Keratinocyte (primary cell): ENCODE measurements at regions not wholly inside any gene's neighbourhood (a gene's known extent, or its start where the extent isn't known, plus 50 kb on each side); places are given as distances from the start of the nearest gene placed in this dataset.

Experiments used
- DNase-seq: peaks from one replicate; pipeline ENCODE4 v3.0.0-alpha.2; 2011; ENCODE audit warnings: low read depth, missing footprints, low spot score
- FAIRE-seq: peaks from 2 replicates; lab custom pipeline; 2011; peaks lifted over from hg19 to GRCh38; lab: Jason Lieb, UNC
- H2AFZ ChIP-seq: 2 replicates; pipeline ENCODE4 v1.6.0; 2012; ENCODE audit warnings: low read length, control low read depth, inconsistent platforms; ENCODE audit not compliant: control insufficient read depth
- H3K27ac ChIP-seq: 2 replicates; pipeline ENCODE4 v1.5.1; 2011; ENCODE audit warnings: low read length; ENCODE audit not compliant: control insufficient read depth, insufficient read depth
- H3K27me3 ChIP-seq: 3 replicates; pipeline ENCODE4 v1.6.0; 2011; ENCODE audit warnings: low read length; ENCODE audit not compliant: control insufficient read depth, insufficient read depth; ENCODE audit errors: extremely low read depth
- H3K36me3 ChIP-seq, 2 experiments: 2 replicates in 1 of 2; 3 replicates in 1 of 2; pipeline ENCODE4 v1.5.1; 2011; ENCODE audit warnings: low read length in 2 of 2, mild to moderate bottlenecking in 1 of 2; ENCODE audit not compliant: control insufficient read depth in 2 of 2, insufficient read depth in 2 of 2; ENCODE audit errors: extremely low read depth in 1 of 2
- H3K4me1 ChIP-seq: 3 replicates; pipeline ENCODE4 v1.5.1; 2011; ENCODE audit warnings: low read length; ENCODE audit not compliant: control insufficient read depth, insufficient read depth; ENCODE audit errors: extremely low read depth
- H3K4me2 ChIP-seq: 3 replicates; pipeline ENCODE4 v1.6.0; 2011; ENCODE audit warnings: low read depth, low read length; ENCODE audit not compliant: control insufficient read depth, insufficient read depth; ENCODE audit errors: extremely low read depth
- H3K4me3 ChIP-seq, 3 experiments: fragments of 200-600 bp in 1 of 3; sonication (generic) in 1 of 3; 2 replicates in 2 of 3; 3 replicates in 1 of 3; pipeline ENCODE4 v1.5.1; 2011 to 2016; ENCODE audit warnings: low read length in 3 of 3, mild to moderate bottlenecking in 3 of 3, control low read depth in 2 of 3, inconsistent platforms in 1 of 3, low read depth in 1 of 3, mixed read lengths in 1 of 3, mixed run types in 1 of 3, moderate library complexity in 1 of 3; ENCODE audit not compliant: control insufficient read depth in 2 of 3, insufficient read depth in 2 of 3; ENCODE audit errors: extremely low read depth in 1 of 3
- H3K79me2 ChIP-seq: 2 replicates; pipeline ENCODE4 v1.6.0; 2012; ENCODE audit warnings: low read length; ENCODE audit not compliant: control insufficient read depth, insufficient read depth
- H3K9ac ChIP-seq: 3 replicates; pipeline ENCODE4 v1.6.0; 2011; ENCODE audit warnings: low read length; ENCODE audit not compliant: control insufficient read depth, insufficient read depth; ENCODE audit errors: extremely low read depth
- H3K9me1 ChIP-seq: 3 replicates; pipeline ENCODE4 v1.6.0; 2011; ENCODE audit warnings: low read length; ENCODE audit not compliant: control insufficient read depth, insufficient read depth; ENCODE audit errors: extremely low read depth
- H3K9me3 ChIP-seq: 2 replicates; pipeline ENCODE4 v1.5.1; 2012; ENCODE audit warnings: low read depth, low read length; ENCODE audit not compliant: control insufficient read depth
- H4K20me1 ChIP-seq: 3 replicates; pipeline ENCODE4 v1.6.0; 2011; ENCODE audit warnings: low read length; ENCODE audit not compliant: control insufficient read depth, insufficient read depth; ENCODE audit errors: extremely low read depth
- CTCF ChIP-seq, 3 experiments: IDR thresholded peaks in 1 of 3; conservative IDR thresholded peaks in 1 of 3; optimal IDR thresholded peaks in 1 of 3; 2 replicates in 2 of 3; 3 replicates in 1 of 3; pipeline versions ENCODE3 to v1.5.1; 2011; ENCODE audit warnings: low read length in 3 of 3, mild to moderate bottlenecking in 3 of 3, moderate library complexity in 2 of 3, control low read depth in 1 of 3, inconsistent platforms in 1 of 3; ENCODE audit not compliant: insufficient read depth in 2 of 3; ENCODE audit errors: extremely low read depth in 1 of 3
- EZH2 ChIP-seq: IDR thresholded peaks from one replicate; pipeline ENCODE4 v1.6.1; 2012; ENCODE audit warnings: inconsistent platforms, mild to moderate bottlenecking, low read length, moderate library complexity
- dilution Hi-C: fragments of 300-500 bp; cut with MboI; formaldehyde crosslinking; loops from one replicate; pipeline ENCODE4 v1.7.0; 2020; ENCODE audit warnings: low sequenced_read_pairs; ENCODE audit not compliant: extremely low pct_ligation_motif_present

GRCh38 chr2:40038646-40039045 is 259.6 kb upstream of the THUMPD2 start:
- H3K27me3 ChIP-seq, result no peaks in the 10 kb centered on the region
- FAIRE-seq (no peak), DNase-seq (no peak)
- H3K9me3 ChIP-seq, result no peaks in the 10 kb centered on the region
- H3K9ac ChIP-seq, result no peak overlapping the region
- TF ChIP-seq CTCF (optimal IDR thresholded peaks at IDR 0.05 in 1 of 3, IDR thresholded peaks at IDR 0.05 in 1 of 3, conservative IDR thresholded peaks at IDR 0.05 in 1 of 3; ENCODE audit: extremely low read depth in 1 of 3, insufficient read depth in 2 of 3, low read length in 3 of 3) (no peak), EZH2 (no peak)
- no peaks in the 10 kb centered on the region for H4K20me1 ChIP-seq
- no peak overlapping the region for H3K4me3 ChIP-seq
- no peak overlapping the region for H3K4me2 ChIP-seq
- dilution Hi-C loops, result no loop called here
- H3K36me3 ChIP-seq, result no peaks in the 10 kb centered on the region
- H3K4me1 ChIP-seq, result peaks cover 7% of the 10 kb centered on the region
- H3K9me1 ChIP-seq, result no peaks in the 10 kb centered on the region
- no peak overlapping the region for H2AFZ ChIP-seq
- no peak overlapping the region for H3K27ac ChIP-seq
- H3K79me2 ChIP-seq, result no peaks in the 10 kb centered on the region

- no peak for TF ChIP-seq CTCF (optimal IDR thresholded peaks at IDR 0.05 in 1 of 3, IDR thresholded peaks at IDR 0.05 in 1 of 3, conservative IDR thresholded peaks at IDR 0.05 in 1 of 3; ENCODE audit: extremely low read depth in 1 of 3, insufficient read depth in 2 of 3, low read length in 3 of 3)
- TF ChIP-seq EZH2, result no peak
- FAIRE-seq (no peak), DNase-seq (no peak)
- no peaks in the 10 kb centered on the region for H3K9me3 ChIP-seq
- H3K4me2 ChIP-seq, result no peak overlapping the region
- H3K79me2 ChIP-seq, result no peaks in the 10 kb centered on the region
- H3K9me1 ChIP-seq, result no peaks in the 10 kb centered on the region
- no peak overlapping the region for H3K9ac ChIP-seq
- no peaks in the 10 kb centered on the region for H3K27me3 ChIP-seq
- H3K36me3 ChIP-seq, result no peaks in the 10 kb centered on the region
- no peak overlapping the region for H3K4me3 ChIP-seq
- no peak overlapping the region for H2AFZ ChIP-seq
- H3K27ac ChIP-seq, result no peak overlapping the region
- H3K4me1 ChIP-seq, result peaks cover 20% of the 10 kb centered on the region
- dilution Hi-C loops, result no loop called here
- H4K20me1 ChIP-seq, result no peaks in the 10 kb centered on the region
Observed at GRCh38 chr2:40037303-40037702, 258.2 kb upstream of the THUMPD2 start.
